ENCODE measurements at regions not wholly inside any gene's neighbourhood (a gene's known extent, or its start where the extent isn't known, plus 50 kb on each side); places are given as distances from the start of the nearest gene placed in this dataset.
"Not testable (repeated sequence)": the region's sequence is repeated elsewhere in the genome, so short reads cannot be mapped to it uniquely, and the experiment has no call there.

DNA sequence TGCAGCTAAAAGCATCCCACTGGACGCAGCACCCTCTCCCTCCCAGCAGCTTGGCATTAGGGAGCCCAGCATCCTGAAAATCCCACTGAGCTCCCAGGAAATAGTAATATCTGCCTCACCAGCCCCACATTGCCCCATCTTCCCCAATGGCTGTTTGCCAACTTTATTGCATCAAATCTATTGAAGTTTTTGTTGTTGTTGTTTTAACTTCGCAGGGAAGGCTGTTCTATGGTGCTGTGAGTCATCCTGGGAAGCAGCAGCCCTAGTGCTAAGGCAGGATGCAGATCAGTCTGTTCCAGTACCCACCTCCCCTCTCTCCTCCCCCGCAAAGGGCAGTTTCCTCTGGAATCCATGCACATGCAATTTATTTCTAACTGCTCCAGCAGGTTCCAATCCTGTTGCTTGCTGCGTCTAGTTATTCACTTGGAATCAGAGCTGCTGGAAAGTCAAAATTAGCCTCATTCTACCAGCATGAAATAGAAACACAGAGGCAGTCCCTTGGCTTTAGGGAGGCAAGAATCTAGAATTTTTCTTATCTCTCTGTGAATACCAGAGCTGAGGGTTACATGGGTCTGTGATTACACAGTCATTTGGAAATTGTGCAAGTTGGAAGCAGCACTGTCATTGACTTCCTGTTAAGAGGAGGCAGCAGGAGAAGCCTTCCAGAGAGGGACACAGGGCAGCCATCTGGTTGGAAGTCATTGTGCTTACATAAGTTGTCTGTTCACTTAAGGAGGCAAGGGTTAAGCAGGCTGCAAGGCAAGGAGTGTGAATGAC is 115.9 kb upstream of the CACUL1 start:
- peak; percentile 20 to 27 for DNase-seq (ENCODE audit: low read depth in 2 of 2)

DNA sequence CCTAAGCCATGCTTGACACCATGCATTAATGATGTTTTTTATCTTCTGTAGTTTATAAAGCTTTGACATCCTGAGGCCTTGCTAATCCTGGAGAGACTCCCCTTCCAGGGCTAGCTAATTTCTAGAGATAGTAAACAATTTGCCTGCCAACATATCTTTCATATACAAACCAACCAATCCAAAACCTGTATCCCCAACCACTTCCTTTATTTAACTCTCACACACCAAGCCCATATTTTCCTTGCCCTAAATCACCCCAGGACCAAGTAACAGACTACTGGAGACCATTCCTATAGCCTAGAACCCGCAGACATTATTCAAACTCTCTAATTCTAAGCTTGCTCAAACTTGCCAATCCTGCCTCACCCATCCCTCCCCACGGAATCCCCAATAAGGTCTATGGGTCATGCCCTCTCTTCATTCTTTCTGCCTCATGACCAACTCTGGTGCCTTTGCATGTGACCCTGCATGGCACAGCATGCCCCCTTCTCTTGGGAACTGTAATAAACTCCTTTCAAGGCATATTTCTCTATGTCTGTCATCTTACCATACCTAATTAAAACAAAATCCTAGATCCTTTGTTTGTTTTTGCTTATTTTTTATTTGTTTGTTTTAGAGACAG is 116.6 kb upstream of the CACUL1 start:
- DNase-seq (ENCODE audit: low read depth in 2 of 2) = no peak

DNA sequence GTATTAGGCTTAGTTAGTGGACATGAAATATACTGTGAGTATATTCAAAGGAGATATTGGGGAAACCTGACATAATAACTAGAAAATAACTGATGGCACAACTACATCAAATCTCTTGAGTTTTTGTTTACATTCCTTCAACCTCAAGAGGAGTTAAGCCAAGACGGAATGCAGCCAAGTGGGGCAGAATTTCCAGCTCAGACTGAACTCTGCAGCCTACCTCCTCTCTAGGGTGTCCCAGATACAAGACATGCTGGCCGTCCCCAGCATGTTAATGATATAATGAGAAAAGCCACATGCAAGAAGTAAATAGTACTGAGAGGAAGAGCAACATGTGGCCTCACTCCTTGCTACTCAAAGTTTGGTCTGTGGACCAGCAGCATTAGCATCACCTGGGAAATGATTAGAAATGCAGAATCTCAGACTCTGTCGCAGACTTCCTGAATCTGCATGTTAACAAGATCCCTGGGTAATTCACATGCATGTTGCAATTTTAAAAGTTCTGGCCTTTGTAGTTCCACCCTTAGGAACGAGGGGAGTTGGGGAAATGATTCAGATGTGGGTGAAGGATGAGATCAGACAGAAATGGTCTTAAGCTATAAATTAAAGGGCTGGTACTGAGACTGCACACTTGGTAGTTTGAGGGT is 118.4 kb upstream of the CACUL1 start:
- DNase-seq (ENCODE audit: low read depth in 2 of 2) = no peak

DNA sequence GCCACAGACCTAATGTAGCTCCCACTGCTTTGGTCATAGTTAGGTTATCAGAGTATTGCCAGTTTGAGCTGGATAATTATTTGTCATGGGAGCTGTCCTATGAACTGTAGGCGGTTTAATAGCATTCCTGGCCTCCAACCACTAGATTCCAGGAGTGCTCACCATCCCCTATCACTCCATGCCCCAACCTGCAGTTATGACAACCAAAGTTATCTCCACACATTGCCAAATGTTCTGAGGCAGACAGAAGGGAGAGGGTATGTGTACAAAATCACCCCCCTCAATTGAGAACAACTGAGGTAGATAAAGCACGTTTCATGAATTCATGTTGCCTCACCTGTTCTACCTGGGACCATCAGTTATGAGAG is 119.0 kb upstream of the CACUL1 start:
- DNase-seq (ENCODE audit: low read depth in 2 of 2) = no peak

DNA sequence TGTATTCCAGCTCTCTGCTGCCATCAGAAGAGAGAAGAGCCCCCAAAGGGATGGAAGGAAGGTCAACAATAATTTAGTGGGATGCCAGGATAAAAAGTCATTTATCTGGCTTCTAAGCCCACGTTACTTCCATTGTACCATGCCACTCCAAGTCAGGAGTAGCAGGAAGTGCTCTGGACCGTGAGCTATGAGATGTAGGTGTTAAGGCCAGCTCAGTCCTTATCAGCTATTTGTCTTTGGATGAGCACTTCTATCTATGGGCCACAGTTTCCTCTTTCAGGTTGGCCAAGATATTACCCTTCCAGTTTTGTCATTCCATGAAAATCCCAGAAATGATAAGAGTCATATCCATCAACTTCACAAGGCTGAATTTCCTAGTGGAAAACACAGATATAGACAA is 119.4 kb upstream of the CACUL1 start:
- no peak for DNase-seq (ENCODE audit: low read depth in 2 of 2)

DNA sequence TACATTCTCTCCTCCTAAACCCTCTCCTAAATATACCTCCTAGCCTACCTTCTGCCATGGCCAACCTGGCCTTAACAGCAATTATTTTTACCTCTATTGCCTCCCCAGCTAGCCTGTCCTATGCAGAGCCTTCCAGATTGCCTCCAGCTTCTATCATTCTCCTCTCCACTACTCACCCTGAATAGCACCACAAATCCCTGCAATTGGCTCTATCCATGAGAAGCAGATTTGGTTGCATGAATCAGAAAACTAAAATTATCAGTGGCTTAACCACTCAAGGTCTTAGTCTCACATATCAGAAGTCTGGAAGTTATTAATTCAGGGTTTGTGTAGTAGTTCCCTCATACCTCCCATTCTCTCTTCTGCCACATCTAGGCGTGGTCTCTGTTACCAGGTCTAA is 120.3 kb upstream of the CACUL1 start:
- DNase-seq (ENCODE audit: low read depth in 2 of 2) = no peak

DNA sequence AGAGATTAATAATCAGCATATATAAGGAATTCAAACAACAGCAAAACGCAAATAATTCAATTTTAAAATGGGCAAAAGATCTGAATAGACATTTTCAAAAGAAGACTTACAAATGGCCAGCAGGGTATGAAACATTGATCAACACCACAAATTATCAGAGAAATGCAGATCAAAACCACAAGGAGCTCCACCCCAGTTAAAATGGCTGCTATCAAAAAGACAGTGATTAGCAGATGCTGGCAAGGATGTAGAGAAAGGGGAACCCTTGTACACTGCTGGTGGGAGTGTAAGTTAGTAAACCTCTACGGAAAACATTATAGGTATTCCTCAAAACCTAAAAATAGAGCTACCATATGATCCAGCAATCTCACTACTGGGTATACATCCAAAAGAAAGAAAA is 128.0 kb upstream of the CACUL1 start:
- no peak for DNase-seq (ENCODE audit: low read depth in 2 of 2)

DNA sequence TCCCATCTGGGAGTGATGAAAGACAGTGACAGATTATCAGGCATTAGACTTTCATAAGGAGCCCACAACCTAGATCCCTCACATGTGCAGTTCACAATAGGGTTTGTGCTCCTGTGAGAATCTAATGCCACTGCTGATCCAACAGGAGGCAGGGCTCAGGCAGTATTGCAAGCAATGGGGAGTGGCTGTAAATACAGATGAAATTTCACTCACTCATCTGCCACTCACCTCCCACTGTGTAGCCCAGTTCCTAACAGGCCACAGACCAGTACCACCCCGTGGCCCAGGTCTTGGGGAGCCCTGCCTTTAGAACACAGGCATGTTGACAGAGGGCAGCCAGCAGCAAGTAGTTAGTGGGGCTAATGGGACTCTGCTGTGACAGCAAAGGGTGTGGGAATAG is 137.3 kb upstream of the NANOS1 start:
- no peak for DNase-seq (ENCODE audit: low read depth in 2 of 2)

DNA sequence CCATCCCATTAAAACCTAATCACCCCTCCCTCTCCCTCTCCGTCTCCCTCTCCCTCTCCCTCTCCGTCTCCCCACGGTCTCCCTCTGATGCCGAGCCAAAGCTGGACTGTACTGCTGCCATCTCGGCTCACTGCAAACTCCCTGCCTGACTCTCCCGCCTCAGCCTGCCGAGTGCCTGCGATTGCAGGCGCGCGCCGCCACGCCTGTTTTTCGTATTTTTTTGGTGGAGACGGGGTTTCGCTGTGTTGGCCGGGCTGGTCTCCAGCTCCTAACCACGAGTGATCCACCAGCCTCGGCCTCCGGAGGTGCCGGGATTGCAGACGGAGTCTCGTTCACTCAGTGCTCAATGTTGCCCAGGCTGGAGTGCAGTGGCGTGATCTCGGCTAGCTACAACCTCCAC is 134.6 kb upstream of the NANOS1 start:
- DNase-seq (ENCODE audit: low read depth in 2 of 2) = not testable (repeated sequence)

DNA sequence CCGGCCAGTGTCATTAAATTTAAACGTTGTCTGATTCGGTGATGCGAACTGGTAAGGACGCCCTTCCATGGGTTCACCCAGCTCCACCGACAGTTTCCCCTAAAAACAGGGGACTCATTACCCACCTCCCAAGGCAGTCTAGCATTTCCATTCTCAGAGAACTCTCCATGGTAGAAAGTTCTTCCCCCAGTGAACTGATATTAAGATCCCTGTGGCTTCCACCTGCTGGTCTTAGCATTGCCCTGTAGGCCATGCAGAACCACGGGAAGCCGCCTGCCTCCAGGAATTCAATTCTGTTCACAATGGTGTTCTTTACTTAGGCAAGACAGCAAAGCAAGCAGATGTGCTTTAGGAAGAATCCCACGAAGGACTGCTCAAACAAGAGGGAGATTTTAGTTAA is 128.9 kb upstream of the NANOS1 start:
- DNase-seq (ENCODE audit: low read depth in 2 of 2) = no peak

DNA sequence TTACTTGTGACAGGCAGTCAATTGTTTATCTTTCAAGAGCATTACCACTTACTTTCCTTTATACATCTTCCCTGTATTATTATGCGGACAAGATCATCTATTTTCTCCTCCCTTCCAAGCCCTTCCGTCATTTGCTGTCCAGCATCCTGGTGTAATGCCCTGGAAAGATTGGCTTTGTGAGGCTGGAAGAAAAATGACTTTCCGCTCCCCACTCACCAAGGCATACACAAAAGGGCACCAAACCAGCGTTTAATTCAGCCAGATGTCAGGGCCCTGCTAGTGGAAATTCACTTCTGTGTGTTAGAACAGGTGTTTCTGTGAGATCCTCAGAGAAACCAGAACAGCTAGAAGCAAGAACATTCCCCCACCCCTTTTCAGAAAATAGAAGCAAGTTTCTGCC is 128.1 kb upstream of the NANOS1 start:
- no peak for DNase-seq (ENCODE audit: low read depth in 2 of 2)

DNA sequence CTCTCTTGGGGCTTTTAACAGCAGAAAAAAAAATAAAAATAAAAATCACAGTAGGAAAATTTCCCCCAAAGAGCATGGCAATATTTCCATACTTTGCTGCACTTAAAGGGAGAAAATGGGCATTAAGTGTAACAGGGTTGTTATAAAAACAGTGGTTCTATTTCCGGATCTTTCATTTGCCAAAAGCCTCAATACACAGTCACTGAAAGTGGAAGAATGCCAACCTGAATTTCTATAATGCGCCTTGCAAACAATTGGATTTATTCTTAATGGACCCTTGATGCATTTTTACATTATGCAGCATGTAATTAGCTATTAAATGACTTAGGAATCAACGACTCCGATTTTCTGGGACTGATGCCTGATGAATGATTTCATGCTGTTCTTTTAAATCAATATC is 127.6 kb upstream of the NANOS1 start:
- no peak for DNase-seq (ENCODE audit: low read depth in 2 of 2)

DNA sequence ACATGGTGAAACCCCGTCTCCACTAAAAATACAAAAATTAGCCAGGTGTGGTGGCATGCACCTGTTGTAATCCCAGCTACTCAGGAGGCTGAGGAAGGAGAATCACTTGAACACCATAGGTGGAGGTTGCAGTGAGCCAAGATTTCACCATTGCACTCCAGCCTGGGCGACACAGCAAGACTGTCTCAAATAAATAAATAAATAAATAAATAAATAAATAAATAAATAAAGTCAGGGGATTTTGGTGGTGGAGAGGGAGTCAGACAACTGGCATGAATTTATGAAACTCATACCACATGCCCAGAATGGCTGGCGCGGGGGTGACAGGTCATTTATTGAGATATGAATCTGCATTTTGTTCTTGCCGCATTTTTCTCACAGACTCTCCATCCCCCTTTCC is 126.9 kb upstream of the NANOS1 start:
- DNase-seq (ENCODE audit: low read depth in 2 of 2) = not testable (repeated sequence)

DNA sequence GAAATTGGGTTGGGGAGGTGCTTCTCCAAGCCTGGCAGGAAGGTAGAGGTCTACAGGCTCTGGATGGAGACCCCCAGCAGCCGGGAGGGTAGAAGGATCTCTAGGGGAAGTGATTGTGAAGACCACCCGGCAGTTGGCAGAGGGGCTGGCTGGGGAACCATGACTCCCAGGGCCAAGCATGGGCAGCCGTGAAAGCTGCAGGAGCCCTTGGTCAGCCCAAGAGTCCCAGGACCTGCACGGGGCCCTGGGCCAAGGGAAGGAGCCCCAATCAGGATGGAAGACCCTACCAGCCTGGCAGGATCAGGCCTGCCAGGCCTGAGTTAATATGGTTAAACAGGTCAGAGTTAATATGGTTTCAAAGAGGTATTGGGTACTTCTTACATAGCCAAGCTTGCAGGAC is 126.3 kb upstream of the NANOS1 start:
- DNase-seq (ENCODE audit: low read depth in 2 of 2) = no peak

DNA sequence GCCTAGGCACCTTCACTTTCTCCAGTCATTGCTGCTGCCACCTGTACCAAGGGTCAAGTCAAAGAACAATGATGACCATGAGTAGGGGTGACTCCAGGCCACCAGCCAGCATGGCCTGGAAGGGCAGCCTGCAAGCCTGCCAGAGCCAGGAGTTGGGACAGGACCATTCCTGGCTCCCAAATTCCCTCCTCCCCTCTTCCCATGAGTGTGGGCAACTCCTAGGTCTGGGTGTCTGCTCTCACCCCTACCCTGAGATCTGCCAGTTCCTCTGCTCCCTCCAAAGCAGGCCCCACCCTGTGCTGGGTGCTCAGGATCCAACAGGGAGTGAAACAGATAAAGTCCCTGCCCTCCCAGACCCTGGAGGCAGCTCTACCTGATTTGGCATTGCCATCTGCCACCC is 125.8 kb upstream of the NANOS1 start:
- no peak for DNase-seq (ENCODE audit: low read depth in 2 of 2)

DNA sequence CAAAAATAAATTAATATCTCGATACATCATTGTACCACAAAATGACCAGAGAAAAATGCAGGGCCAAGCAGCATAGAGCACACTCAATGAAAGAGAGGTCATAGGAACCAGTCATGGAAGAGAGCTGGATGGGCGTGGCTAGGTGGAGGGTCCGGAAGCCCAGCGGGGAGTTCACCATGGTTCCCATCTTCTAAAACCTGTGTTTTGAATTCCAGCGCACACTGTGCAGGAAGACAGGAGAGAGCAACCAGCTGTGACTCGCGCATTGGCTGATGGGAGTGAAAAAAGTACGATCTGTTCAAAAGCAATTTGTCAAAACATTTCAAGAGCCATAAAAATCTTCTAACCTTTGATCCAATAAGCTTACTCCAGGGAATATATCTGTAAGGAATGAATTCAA is 125.2 kb upstream of the NANOS1 start:
- DNase-seq (ENCODE audit: low read depth in 2 of 2) = no peak

DNA sequence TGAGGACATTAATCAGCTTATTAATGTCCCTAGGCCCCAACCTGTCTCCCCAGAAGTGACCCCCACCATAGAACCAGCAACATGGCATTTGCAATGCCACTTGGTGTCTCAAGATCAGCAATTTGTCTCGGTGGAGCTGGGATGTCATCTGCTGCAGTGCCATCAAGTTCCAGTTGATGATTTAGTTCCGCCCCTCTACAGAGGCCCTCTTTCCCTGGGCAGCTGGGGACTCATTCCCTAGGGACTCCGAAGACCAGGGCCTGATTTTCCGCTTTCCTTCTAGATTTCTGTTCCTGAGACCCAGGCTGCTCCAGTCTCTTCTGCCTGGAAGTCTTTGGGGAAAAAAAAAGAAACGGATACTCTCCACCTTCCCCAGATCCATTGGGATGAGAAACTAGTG is 122.5 kb upstream of the NANOS1 start:
- no peak for DNase-seq (ENCODE audit: low read depth in 2 of 2)

DNA sequence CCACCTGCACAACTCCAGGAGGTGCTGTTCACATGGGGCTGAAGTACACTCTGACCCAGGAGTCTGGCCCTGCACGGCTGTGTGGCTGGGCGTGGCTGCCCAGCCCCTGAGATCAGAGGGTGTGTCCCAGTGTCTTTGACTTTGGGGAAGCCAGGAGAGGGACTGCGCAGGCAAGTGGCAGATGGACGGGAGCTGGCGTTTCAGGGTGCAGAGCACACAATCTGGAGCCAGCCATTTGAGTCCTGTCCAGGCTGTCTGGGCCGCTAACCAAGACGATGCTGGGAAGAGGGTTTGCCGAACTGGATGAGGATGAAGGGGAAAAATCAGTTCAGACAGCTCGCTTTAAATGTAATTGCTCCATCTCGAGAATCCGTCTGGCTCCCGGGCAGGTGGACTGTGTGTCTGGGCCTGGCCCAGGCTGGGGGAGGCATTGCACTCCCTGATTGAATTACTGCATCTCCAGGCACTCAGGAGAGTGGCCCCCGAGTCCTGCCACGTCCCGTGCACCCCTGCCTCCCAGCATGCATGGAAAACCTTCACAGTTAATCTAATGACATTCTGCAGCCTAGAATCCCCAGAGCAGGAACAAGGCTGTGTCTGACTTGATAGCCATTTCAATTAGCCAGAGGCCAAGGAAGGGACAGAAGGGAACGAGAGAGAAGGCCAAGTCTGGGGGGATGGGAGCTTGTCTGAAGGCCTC is 120.8 kb upstream of the NANOS1 start:
- DNase-seq (ENCODE audit: low read depth in 2 of 2) = no peak

DNA sequence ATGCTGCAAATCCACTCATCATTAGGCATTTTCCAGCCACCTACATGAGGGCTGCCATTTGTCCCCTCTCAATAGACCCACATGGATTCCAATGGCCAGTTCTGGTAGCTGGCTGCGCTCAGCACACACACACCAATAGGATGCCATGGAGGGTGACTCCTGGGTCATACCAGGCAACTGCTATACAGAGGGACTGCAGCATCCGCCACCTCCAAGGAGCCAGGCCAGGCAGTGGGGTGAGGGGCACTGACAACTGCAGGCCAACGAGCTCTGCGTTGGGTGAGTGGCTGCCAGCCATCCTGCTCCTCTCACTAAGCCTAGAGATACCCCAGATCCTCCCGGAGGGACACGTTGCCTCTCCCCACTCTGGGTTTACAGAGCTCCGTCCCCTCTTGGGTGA is 118.8 kb upstream of the NANOS1 start:
- DNase-seq (ENCODE audit: low read depth in 2 of 2) = no peak

DNA sequence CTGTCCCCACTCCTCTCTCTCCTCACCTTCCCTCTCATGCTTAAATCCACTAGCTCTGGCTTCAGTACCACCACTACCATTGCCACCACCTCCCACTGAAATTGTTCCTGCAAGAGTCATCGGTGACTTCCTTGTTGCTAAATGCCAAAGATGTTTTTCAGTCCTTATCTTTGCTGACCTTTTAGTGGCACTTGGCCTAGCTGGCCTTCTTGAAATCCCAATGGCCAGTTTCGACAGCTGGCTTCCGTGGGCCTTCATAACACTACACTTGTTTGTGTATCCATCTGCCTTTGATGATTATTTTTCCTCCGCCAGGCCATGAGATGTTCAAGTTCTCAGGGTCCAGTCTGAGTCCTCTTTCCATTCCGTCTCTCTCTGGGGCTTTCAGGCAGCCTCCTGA is 118.2 kb upstream of the NANOS1 start:
- DNase-seq (ENCODE audit: low read depth in 2 of 2) = no peak

DNA sequence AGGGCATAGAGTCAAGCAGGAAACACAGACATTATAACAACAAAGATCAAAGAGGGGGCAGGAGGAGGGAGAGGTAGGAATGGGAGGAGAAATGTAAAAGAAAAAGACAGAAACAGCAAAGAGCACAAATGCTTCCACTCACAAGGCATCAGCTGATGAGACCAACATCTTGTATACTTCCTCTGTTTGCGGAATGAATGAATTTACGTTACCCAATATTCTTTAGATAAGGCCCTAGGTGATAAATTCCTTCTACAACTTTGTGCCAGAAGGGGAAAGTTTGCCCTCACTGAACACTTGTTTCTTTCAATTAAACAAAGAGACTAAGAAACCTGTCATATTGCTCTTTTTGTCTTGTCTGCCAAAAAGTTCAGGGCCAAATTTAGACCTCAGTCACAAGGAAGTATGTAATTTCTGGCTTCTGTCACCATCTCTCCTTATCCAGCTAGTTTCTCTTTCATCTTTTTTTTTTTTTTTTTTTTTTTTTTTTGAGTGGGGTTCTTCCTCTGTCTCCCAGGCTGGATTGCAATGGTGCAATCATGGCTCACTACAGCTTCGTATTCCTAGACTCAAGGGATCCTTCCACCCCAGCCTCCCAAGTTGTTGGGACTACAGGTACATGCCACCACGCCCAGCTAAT is 116.4 kb upstream of the NANOS1 start:
- no peak for DNase-seq (ENCODE audit: low read depth in 2 of 2)

DNA sequence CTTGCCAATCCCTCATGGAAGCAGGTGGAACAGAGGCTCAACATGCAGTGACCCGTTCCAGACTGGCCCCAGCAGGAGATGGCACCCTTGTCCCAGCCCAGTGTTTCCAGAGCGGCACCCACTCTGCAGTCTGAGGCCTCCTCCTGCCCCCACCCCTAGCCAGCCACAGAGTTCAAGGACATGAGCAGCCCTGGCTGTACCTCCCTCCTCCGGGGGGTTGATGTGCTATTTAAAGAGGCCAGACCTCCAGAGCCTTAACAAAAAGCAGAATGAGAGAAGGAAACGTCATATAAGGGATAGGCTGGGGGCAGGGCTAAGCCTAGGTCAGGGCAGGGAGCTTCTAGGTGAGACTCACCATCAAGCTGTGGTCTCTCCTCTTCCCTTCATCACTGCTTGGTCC is 115.7 kb upstream of the NANOS1 start:
- DNase-seq (ENCODE audit: low read depth in 2 of 2) = no peak

Data from fibroblast of skin of left quadriceps (primary cell).